Colonic mucosa (tissue), 4 donors: ENCODE measurements at regions not wholly inside any gene's neighbourhood (a gene's known extent, or its start where the extent isn't known, plus 50 kb on each side); places are given as distances from the start of the nearest gene placed in this dataset.

Experiments used
- DNase-seq: peaks from one replicate; pipeline ENCODE4 v3.0.0-alpha.2; 2020
- H3K27ac ChIP-seq: fragments of 200-600 bp; one replicate; pipeline ENCODE4 v1.8.0; 2021
- H3K27me3 ChIP-seq: fragments of 200-600 bp; one replicate; pipeline ENCODE4 v1.8.0; 2021
- H3K36me3 ChIP-seq: fragments of 200-600 bp; one replicate; pipeline ENCODE4 v1.8.0; 2021
- H3K4me1 ChIP-seq: fragments of 200-600 bp; one replicate; pipeline ENCODE4 v1.8.0; 2021; ENCODE audit warnings: mild to moderate bottlenecking
- H3K4me3 ChIP-seq: fragments of 200-600 bp; one replicate; pipeline ENCODE4 v1.8.0; 2021
- H3K9ac ChIP-seq, 2 donors: one replicate each; pipeline ENCODE4 v1.7.0; 2013; ENCODE audit warnings: control low read depth in 2 of 2, low read depth in 2 of 2, low read length in 2 of 2
- H3K9me3 ChIP-seq: fragments of 200-600 bp; one replicate; pipeline ENCODE4 v1.8.0; 2021
- CTCF ChIP-seq: fragments of 200-600 bp; IDR thresholded peaks from one replicate; pipeline ENCODE4 v1.8.0; 2022; ENCODE audit warnings: antibody characterized with exemption, mild to moderate bottlenecking
- intact Hi-C: fragments of 100-400 bp; cut with DNase I; formaldehyde crosslinking; loops from one replicate; pipeline ENCODE4 v1.14.1; 2022
- donor health status: healthy.
- donor health status: DM: no; HTN: no; CAD: no.
- donor health status: DM: no; HTN: no; CAD: no.

- Histone ChIP-seq H3K9me3 (no peaks in the 10 kb centered on the region), H3K36me3 (no peaks in the 10 kb centered on the region), H3K4me1 (no peaks in the 10 kb centered on the region), H3K4me3 (no peak overlapping the region), H3K27ac (no peak overlapping the region), H3K27me3 (no peaks in the 10 kb centered on the region), H3K9ac (no peak overlapping the region)
- intact Hi-C loops = no loop called here
- DNase-seq = no peak
- TF ChIP-seq CTCF = no peak
Measured at GRCh38 chr2:215851082-215851481, 162.3 kb downstream of the MREG start.

- no peak overlapping the region for H3K9ac ChIP-seq
- TF ChIP-seq CTCF = no peak
- no peaks in the 10 kb centered on the region for H3K27me3 ChIP-seq
- no peaks in the 10 kb centered on the region for H3K4me1 ChIP-seq
- H3K4me3 ChIP-seq = no peak overlapping the region
- DNase-seq = no peak
- intact Hi-C loops = no loop called here
- no peaks in the 10 kb centered on the region for H3K9me3 ChIP-seq
- no peaks in the 10 kb centered on the region for H3K36me3 ChIP-seq
- H3K27ac ChIP-seq = no peak overlapping the region
Measured at GRCh38 chr2:215850380-215850779, 163.0 kb downstream of the MREG start.

- H3K4me1 ChIP-seq = no peaks in the 10 kb centered on the region
- TF ChIP-seq CTCF = no peak
- no peaks in the 10 kb centered on the region for H3K9me3 ChIP-seq
- no peak for DNase-seq
- H3K4me3 ChIP-seq = no peak overlapping the region
- H3K9ac ChIP-seq = no peak overlapping the region
- H3K36me3 ChIP-seq = no peaks in the 10 kb centered on the region
- no peak overlapping the region for H3K27ac ChIP-seq
- H3K27me3 ChIP-seq = no peaks in the 10 kb centered on the region
- intact Hi-C loops = no loop called here
Measured at GRCh38 chr2:215849771-215850170, 163.6 kb downstream of the MREG start.

- intact Hi-C loops = no loop called here
- Histone ChIP-seq H3K27me3 (no peaks in the 10 kb centered on the region), H3K27ac (no peak overlapping the region), H3K4me1 (no peaks in the 10 kb centered on the region), H3K9me3 (no peaks in the 10 kb centered on the region), H3K4me3 (no peak overlapping the region), H3K9ac (no peak overlapping the region), H3K36me3 (no peaks in the 10 kb centered on the region)
- no peak for DNase-seq
- TF ChIP-seq CTCF = no peak
Measured at GRCh38 chr2:215848698-215849097, 164.7 kb downstream of the MREG start.

GRCh38 chr2:215848146-215848545 is 165.2 kb downstream of the MREG start:
- TF ChIP-seq CTCF = no peak
- Histone ChIP-seq H3K4me3 (no peak overlapping the region), H3K27ac (no peak overlapping the region), H3K9ac (no peak overlapping the region), H3K27me3 (no peaks in the 10 kb centered on the region), H3K4me1 (no peaks in the 10 kb centered on the region), H3K36me3 (no peaks in the 10 kb centered on the region), H3K9me3 (no peaks in the 10 kb centered on the region)
- no peak for DNase-seq
- intact Hi-C loops = no loop called here

GRCh38 chr2:215847718-215848117 is 165.6 kb downstream of the MREG start:
- DNase-seq = no peak
- Histone ChIP-seq H3K4me3 (no peak overlapping the region), H3K27me3 (no peaks in the 10 kb centered on the region), H3K4me1 (no peaks in the 10 kb centered on the region), H3K27ac (no peak overlapping the region), H3K36me3 (no peaks in the 10 kb centered on the region), H3K9me3 (no peaks in the 10 kb centered on the region), H3K9ac (no peak overlapping the region)
- TF ChIP-seq CTCF = no peak
- intact Hi-C loops = no loop called here
